NT2/D1 (cell line): ENCODE measurements at regions not wholly inside any gene's neighbourhood (a gene's known extent, or its start where the extent isn't known, plus 50 kb on each side); places are given as distances from the start of the nearest gene placed in this dataset.
"Not testable (repeated sequence)": the region's sequence is repeated elsewhere in the genome, so short reads cannot be mapped to it uniquely, and the experiment has no call there.

Source experiments
- DNase-seq: peaks from one replicate; pipeline ENCODE4 v3.0.0-alpha.2; 2011; ENCODE audit warnings: low read depth, low spot score
- H3K27me3 ChIP-seq: 2 replicates; pipeline ENCODE4 v1.6.0; 2011; ENCODE audit warnings: mild to moderate bottlenecking; ENCODE audit not compliant: insufficient read length, insufficient read depth
- H3K36me3 ChIP-seq: 2 replicates; pipeline ENCODE4 v1.6.1; 2011; ENCODE audit warnings: mild to moderate bottlenecking, low read length, mixed read lengths; ENCODE audit not compliant: insufficient read depth, insufficient read length
- H3K4me1 ChIP-seq: 2 replicates; pipeline ENCODE4 v1.5.1; 2011; ENCODE audit not compliant: insufficient read depth, insufficient read length
- H3K4me3 ChIP-seq: 2 replicates; pipeline ENCODE4 v1.5.1; 2011; ENCODE audit warnings: low read depth; ENCODE audit not compliant: insufficient read length
- H3K9ac ChIP-seq: 2 replicates; pipeline ENCODE4 v1.6.0; 2011; ENCODE audit warnings: low read depth; ENCODE audit not compliant: insufficient read length
- H3K9me3 ChIP-seq: 2 replicates; pipeline ENCODE4 v1.5.1; 2011; ENCODE audit warnings: mild to moderate bottlenecking, low read length; ENCODE audit not compliant: insufficient read depth
- SUZ12 ChIP-seq: IDR thresholded peaks from 2 replicates; pipeline ENCODE4 v1.6.1; 2011; ENCODE audit not compliant: insufficient read length, insufficient read depth; ENCODE audit errors: extremely low read depth
- YY1 ChIP-seq: IDR thresholded peaks from 2 replicates; pipeline ENCODE4 v1.6.1; 2011; ENCODE audit not compliant: insufficient read length, insufficient read depth
- ZNF274 ChIP-seq: IDR thresholded peaks from 2 replicates; pipeline ENCODE4 v1.6.1; 2011; ENCODE audit warnings: mild to moderate bottlenecking, low read depth, low read length

GRCh38 chr16:61435346-61435745 lies 600.9 kb downstream of the CDH8 start:
- no peaks in the 10 kb centered on the region for H3K36me3 ChIP-seq
- no peaks in the 10 kb centered on the region for H3K27me3 ChIP-seq
- H3K9ac ChIP-seq, result no peak overlapping the region
- H3K4me1 ChIP-seq, result no peaks in the 10 kb centered on the region
- H3K9me3 ChIP-seq, result no peaks in the 10 kb centered on the region
- TF ChIP-seq ZNF274 (no peak), YY1 (no peak), SUZ12 (no peak)
- DNase-seq, result no peak
- H3K4me3 ChIP-seq, result no peak overlapping the region

- H3K27me3 ChIP-seq, result no peaks in the 10 kb centered on the region
- TF ChIP-seq SUZ12 (no peak), ZNF274 (no peak), YY1 (no peak)
- no peaks in the 10 kb centered on the region for H3K4me1 ChIP-seq
- no peaks in the 10 kb centered on the region for H3K9me3 ChIP-seq
- no peak overlapping the region for H3K9ac ChIP-seq
- no peaks in the 10 kb centered on the region for H3K36me3 ChIP-seq
- no peak for DNase-seq
- H3K4me3 ChIP-seq, result no peak overlapping the region
Measured at GRCh38 chr16:61432421-61432820, 603.8 kb downstream of the CDH8 start.

GRCh38 chr16:61421111-61421510 lies 615.1 kb downstream of the CDH8 start:
- Histone ChIP-seq H3K27me3 (no peaks in the 10 kb centered on the region), H3K9me3 (no peaks in the 10 kb centered on the region), H3K9ac (no peak overlapping the region), H3K4me3 (no peak overlapping the region), H3K4me1 (no peaks in the 10 kb centered on the region), H3K36me3 (no peaks in the 10 kb centered on the region)
- DNase-seq, result no peak
- TF ChIP-seq YY1 (no peak), SUZ12 (no peak), ZNF274 (no peak)

GRCh38 chr16:61419791-61420190 lies 616.4 kb downstream of the CDH8 start:
- no peak overlapping the region for H3K9ac ChIP-seq
- no peaks in the 10 kb centered on the region for H3K4me1 ChIP-seq
- no peaks in the 10 kb centered on the region for H3K27me3 ChIP-seq
- no peak overlapping the region for H3K4me3 ChIP-seq
- DNase-seq, result no peak
- TF ChIP-seq YY1, result no peak
- TF ChIP-seq ZNF274, result no peak
- no peak for TF ChIP-seq SUZ12
- no peaks in the 10 kb centered on the region for H3K36me3 ChIP-seq
- no peaks in the 10 kb centered on the region for H3K9me3 ChIP-seq

- not testable (repeated sequence) for H3K9me3 ChIP-seq, H3K9ac ChIP-seq, H3K4me3 ChIP-seq, DNase-seq, H3K4me1 ChIP-seq, H3K27me3 ChIP-seq, H3K36me3 ChIP-seq
Measured at GRCh38 chr16:61418802-61419201, 617.4 kb downstream of the CDH8 start.

- Histone ChIP-seq H3K4me1 (no peaks in the 10 kb centered on the region), H3K9me3 (no peaks in the 10 kb centered on the region), H3K27me3 (no peaks in the 10 kb centered on the region), H3K4me3 (no peak overlapping the region), H3K36me3 (no peaks in the 10 kb centered on the region), H3K9ac (no peak overlapping the region)
- no peak for TF ChIP-seq ZNF274
- DNase-seq, result no peak
Measured at GRCh38 chr16:61415126-61415525, 621.1 kb downstream of the CDH8 start.

GRCh38 chr16:61413021-61413420 lies 623.2 kb downstream of the CDH8 start:
- Histone ChIP-seq H3K4me3 (no peak overlapping the region), H3K4me1 (no peaks in the 10 kb centered on the region), H3K27me3 (no peaks in the 10 kb centered on the region), H3K9me3 (no peaks in the 10 kb centered on the region), H3K9ac (no peak overlapping the region), H3K36me3 (no peaks in the 10 kb centered on the region)
- TF ChIP-seq YY1 (no peak), SUZ12 (no peak), ZNF274 (no peak)
- DNase-seq, result no peak

GRCh38 chr16:61412562-61412961 lies 623.7 kb downstream of the CDH8 start:
- Histone ChIP-seq H3K9me3 (no peaks in the 10 kb centered on the region), H3K4me3 (no peak overlapping the region), H3K9ac (no peak overlapping the region), H3K36me3 (no peaks in the 10 kb centered on the region), H3K4me1 (no peaks in the 10 kb centered on the region), H3K27me3 (no peaks in the 10 kb centered on the region)
- no peak for DNase-seq
- no peak for TF ChIP-seq SUZ12
- no peak for TF ChIP-seq YY1
- TF ChIP-seq ZNF274, result no peak
